ENCODE measurements at regions not wholly inside any gene's neighbourhood (a gene's known extent, or its start where the extent isn't known, plus 50 kb on each side); places are given as distances from the start of the nearest gene placed in this dataset.
"Not testable (repeated sequence)": the region's sequence is repeated elsewhere in the genome, so short reads cannot be mapped to it uniquely, and the experiment has no call there.

- ATAC-seq; H3K79me2 ChIP-seq (ENCODE audit: insufficient read depth, low read length); CTCF ChIA-PET (ENCODE audit: low intra/inter-chr PET ratio, low total read pairs); H3K27ac ChIP-seq (ENCODE audit: extremely low read length, insufficient read depth, low read length); in situ Hi-C loops (cut with HindIII; ENCODE audit: extremely low pct_ligation_motif_present, low pct_unique_long_range_greater_than_20kb); BruUV-seq (replicated peaks); H3K4me1 ChIP-seq (ENCODE audit: insufficient read depth, low read length); H2AFZ ChIP-seq (ENCODE audit: low read length); POLR2A ChIA-PET; H3K9me3 ChIP-seq (ENCODE audit: low read length); FAIRE-seq; H3K9ac ChIP-seq (ENCODE audit: insufficient read depth, low read depth, low read length); H4K20me1 ChIP-seq (ENCODE audit: insufficient read depth, low read length); H3K4me3 ChIP-seq (replicated peaks in 1 of 3; ENCODE audit: insufficient read depth in 1 of 3, low read depth in 2 of 3, low read length in 3 of 3); H3K36me3 ChIP-seq (replicated peaks in 1 of 2; ENCODE audit: control insufficient read depth in 1 of 2, insufficient read depth in 2 of 2, low read length in 2 of 2); DNase-seq (ENCODE audit: low spot score); intact Hi-C loops (cut with micrococcal nuclease; ENCODE audit: unreplicated experiment); H3K4me2 ChIP-seq (ENCODE audit: low read depth, low read length); H3K27me3 ChIP-seq (ENCODE audit: control insufficient read depth in 1 of 2, insufficient read depth in 2 of 2, low read length in 2 of 2): not testable (repeated sequence)
- 0% methylated on average over 1 of the region's 1 CpG for WGBS (ENCODE audit: low lambda C conversion rate)
These were observed 74.9 kb upstream of the FOLH1 start for GRCh38 chr11:49283282-49283681.

- DNase-seq (ENCODE audit: low spot score); H4K20me1 ChIP-seq (ENCODE audit: insufficient read depth, low read length); H3K79me2 ChIP-seq (ENCODE audit: insufficient read depth, low read length); intact Hi-C loops (cut with micrococcal nuclease; ENCODE audit: unreplicated experiment); H3K27ac ChIP-seq (ENCODE audit: extremely low read length, insufficient read depth, low read length); H3K9me3 ChIP-seq (ENCODE audit: low read length); H3K9ac ChIP-seq (ENCODE audit: insufficient read depth, low read depth, low read length); FAIRE-seq; POLR2A ChIA-PET; BruUV-seq (replicated peaks); H2AFZ ChIP-seq (ENCODE audit: low read length); CTCF ChIA-PET (ENCODE audit: low intra/inter-chr PET ratio, low total read pairs); H3K4me3 ChIP-seq (replicated peaks in 1 of 3; ENCODE audit: insufficient read depth in 1 of 3, low read depth in 2 of 3, low read length in 3 of 3); H3K36me3 ChIP-seq (replicated peaks in 1 of 2; ENCODE audit: control insufficient read depth in 1 of 2, insufficient read depth in 2 of 2, low read length in 2 of 2); H3K4me2 ChIP-seq (ENCODE audit: low read depth, low read length); H3K4me1 ChIP-seq (ENCODE audit: insufficient read depth, low read length); H3K27me3 ChIP-seq (ENCODE audit: control insufficient read depth in 1 of 2, insufficient read depth in 2 of 2, low read length in 2 of 2); ATAC-seq; in situ Hi-C loops (cut with HindIII; ENCODE audit: extremely low pct_ligation_motif_present, low pct_unique_long_range_greater_than_20kb): not testable (repeated sequence)
- 0% methylated on average over 3 of the region's 3 CpGs for WGBS (ENCODE audit: low lambda C conversion rate)
These were observed 73.7 kb upstream of the FOLH1 start for GRCh38 chr11:49282125-49282524.

- H2AFZ ChIP-seq (ENCODE audit: low read length); H3K36me3 ChIP-seq (replicated peaks in 1 of 2; ENCODE audit: control insufficient read depth in 1 of 2, insufficient read depth in 2 of 2, low read length in 2 of 2); FAIRE-seq; intact Hi-C loops (cut with micrococcal nuclease; ENCODE audit: unreplicated experiment); POLR2A ChIA-PET; ATAC-seq; DNase-seq (ENCODE audit: low spot score); H3K9me3 ChIP-seq (ENCODE audit: low read length); BruUV-seq (replicated peaks); in situ Hi-C loops (cut with HindIII; ENCODE audit: extremely low pct_ligation_motif_present, low pct_unique_long_range_greater_than_20kb); H3K27ac ChIP-seq (ENCODE audit: extremely low read length, insufficient read depth, low read length); H4K20me1 ChIP-seq (ENCODE audit: insufficient read depth, low read length); CTCF ChIA-PET (ENCODE audit: low intra/inter-chr PET ratio, low total read pairs); H3K27me3 ChIP-seq (ENCODE audit: control insufficient read depth in 1 of 2, insufficient read depth in 2 of 2, low read length in 2 of 2); H3K4me3 ChIP-seq (replicated peaks in 1 of 3; ENCODE audit: insufficient read depth in 1 of 3, low read depth in 2 of 3, low read length in 3 of 3); H3K4me2 ChIP-seq (ENCODE audit: low read depth, low read length); H3K9ac ChIP-seq (ENCODE audit: insufficient read depth, low read depth, low read length); H3K79me2 ChIP-seq (ENCODE audit: insufficient read depth, low read length); H3K4me1 ChIP-seq (ENCODE audit: insufficient read depth, low read length): not testable (repeated sequence)
- 5% methylated on average over 2 of the region's 2 CpGs for WGBS (ENCODE audit: low lambda C conversion rate)
These were observed 69.5 kb upstream of the FOLH1 start for GRCh38 chr11:49277951-49278350.

Measured in HepG2 (cell line).